ENCODE measurements at regions not wholly inside any gene's neighbourhood (a gene's known extent, or its start where the extent isn't known, plus 50 kb on each side); places are given as distances from the start of the nearest gene placed in this dataset.

DNA sequence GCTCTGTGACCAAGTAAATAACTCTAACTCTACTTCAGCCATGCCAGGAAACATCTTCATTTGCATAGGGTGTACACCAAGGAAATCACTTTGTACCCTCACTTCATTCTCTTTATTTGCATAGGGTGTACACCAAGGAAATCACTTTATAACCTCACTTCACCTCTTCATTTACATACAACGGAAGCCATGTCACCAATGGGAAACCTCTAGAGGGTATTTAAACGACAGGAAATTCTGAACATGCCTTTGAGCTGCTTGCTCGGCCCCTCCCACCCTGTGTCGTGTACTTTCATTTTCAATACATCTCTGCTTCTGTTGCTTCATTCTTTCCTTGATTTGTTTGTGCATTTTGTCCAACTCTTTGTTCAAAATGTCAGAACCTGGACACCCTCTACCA lies 848.1 kb upstream of the FRG1 start:
- ChIA-PET POLR2A (no interaction called here), CTCF (no interaction called here)
- 35% methylated on average over 4 of the region's 4 CpGs for WGBS (ENCODE audit: missing lambda C conversion rate)
- DNase-seq (ENCODE audit: low read depth in 1 of 2, low spot score in 1 of 2) (no peak), ATAC-seq (no peak), FAIRE-seq (no peak)
- Histone ChIP-seq H3K4me1 (no peaks in the 10 kb centered on the region), H3K4me2 (peak overlapping the region; percentile 47; the same call in 2 of the 3 replicates), H3K9me3 (no peaks in the 10 kb centered on the region), H3K4me3 (no peak overlapping the region), H3K27ac (no peak overlapping the region)
- TF ChIP-seq ZSCAN20 (CRISPR knock-in tag; IDR thresholded peaks at IDR 0.05) (no peak), TP53 (CRISPR knock-in tag; IDR thresholded peaks at IDR 0.05) (no peak), PBX3 (IDR thresholded peaks at IDR 0.05) (no peak)

DNA sequence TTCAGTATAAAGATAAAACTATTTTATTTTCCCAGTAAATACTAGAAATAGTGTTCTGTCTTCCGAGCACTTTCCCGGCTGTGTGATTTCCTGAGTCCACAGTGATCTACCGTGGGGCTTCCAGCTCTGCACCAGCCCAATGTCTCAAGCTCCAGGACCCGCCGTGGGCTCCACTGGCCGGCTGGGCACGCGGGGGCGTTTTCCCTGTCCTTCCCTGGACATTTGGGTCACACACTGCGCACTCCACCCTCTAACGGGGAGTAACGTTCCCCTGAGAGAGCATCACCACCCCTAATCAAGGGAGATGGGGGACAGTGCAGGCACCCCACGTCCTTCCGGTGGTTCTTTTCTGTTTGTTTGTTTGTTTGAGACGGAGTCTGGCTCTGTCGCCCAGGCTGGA lies 844.6 kb upstream of the FRG1 start:
- Histone ChIP-seq H3K27ac (no peak overlapping the region), H3K4me2 (no peak overlapping the region), H3K4me3 (no peak overlapping the region), H3K4me1 (no peaks in the 10 kb centered on the region), H3K9me3 (no peaks in the 10 kb centered on the region)
- no peak for FAIRE-seq
- POLR2A ChIA-PET: no interaction called here
- no peak for DNase-seq (ENCODE audit: low read depth in 1 of 2, low spot score in 1 of 2)
- no peak for TF ChIP-seq SREBF2 (IDR thresholded peaks at IDR 0.05)
- TF ChIP-seq MAX (IDR thresholded peaks at IDR 0.05): no peak
- no peak for TF ChIP-seq NFE2L2 (conservative IDR thresholded peaks at IDR 0.05; ENCODE audit: low read length)
- no peak for TF ChIP-seq RFX5 (IDR thresholded peaks at IDR 0.05)
- no peak for TF ChIP-seq TP53 (CRISPR knock-in tag; IDR thresholded peaks at IDR 0.05)
- no peak for TF ChIP-seq HOXA7 (CRISPR knock-in tag; IDR thresholded peaks at IDR 0.05)
- ATAC-seq: no peak
- 94% methylated on average over 16 of the region's 16 CpGs for WGBS (ENCODE audit: missing lambda C conversion rate)
- CTCF ChIA-PET: no interaction called here

DNA sequence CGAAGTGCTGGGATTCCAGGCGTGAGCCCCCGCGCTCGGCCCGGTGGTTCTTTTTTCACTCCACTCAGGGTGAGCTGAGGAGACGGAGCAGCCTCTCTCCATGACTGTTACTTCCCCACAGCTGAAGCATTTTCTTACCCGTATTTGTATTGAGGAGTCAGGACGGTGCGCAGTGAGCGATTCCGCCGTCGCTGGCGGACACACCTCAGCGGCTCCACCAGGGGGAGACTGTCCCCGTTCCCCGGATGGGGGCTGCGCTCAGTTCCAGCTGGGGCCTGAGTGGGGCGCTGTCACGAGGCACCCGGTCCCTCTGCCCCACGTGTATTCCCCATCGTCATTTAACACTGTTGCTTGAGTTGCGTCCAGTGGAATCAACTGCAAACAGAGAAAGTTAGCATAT lies 844.0 kb upstream of the FRG1 start:
- DNase-seq (ENCODE audit: low read depth in 1 of 2, low spot score in 1 of 2): peak in 1 of 2 experiments; percentile 3
- no peak for ATAC-seq
- Histone ChIP-seq H3K9me3 (no peaks in the 10 kb centered on the region), H3K4me3 (no peak overlapping the region), H3K4me2 (no peak overlapping the region), H3K4me1 (no peaks in the 10 kb centered on the region), H3K27ac (no peak overlapping the region)
- FAIRE-seq: no peak
- 91% methylated on average over 17 of the region's 25 CpGs for WGBS (ENCODE audit: missing lambda C conversion rate)
- ChIA-PET CTCF (no interaction called here), POLR2A (no interaction called here)
- no peak for TF ChIP-seq RFX5 (IDR thresholded peaks at IDR 0.05)
- TF ChIP-seq FOXS1 (CRISPR knock-in tag; IDR thresholded peaks at IDR 0.05): no peak
- no peak for TF ChIP-seq MAX (IDR thresholded peaks at IDR 0.05)
- no peak for TF ChIP-seq JUNB (IDR thresholded peaks at IDR 0.05)
- TF ChIP-seq MYC (IDR thresholded peaks at IDR 0.05; ENCODE audit: borderline replicate concordance, low read length): no peak
- TF ChIP-seq JUN (IDR thresholded peaks at IDR 0.05): no peak
- TF ChIP-seq SREBF2 (IDR thresholded peaks at IDR 0.05): no peak
- no peak for TF ChIP-seq PHF8 (IDR thresholded peaks at IDR 0.05; ENCODE audit: borderline replicate concordance, low read depth)
- TF ChIP-seq, protein P1, sequence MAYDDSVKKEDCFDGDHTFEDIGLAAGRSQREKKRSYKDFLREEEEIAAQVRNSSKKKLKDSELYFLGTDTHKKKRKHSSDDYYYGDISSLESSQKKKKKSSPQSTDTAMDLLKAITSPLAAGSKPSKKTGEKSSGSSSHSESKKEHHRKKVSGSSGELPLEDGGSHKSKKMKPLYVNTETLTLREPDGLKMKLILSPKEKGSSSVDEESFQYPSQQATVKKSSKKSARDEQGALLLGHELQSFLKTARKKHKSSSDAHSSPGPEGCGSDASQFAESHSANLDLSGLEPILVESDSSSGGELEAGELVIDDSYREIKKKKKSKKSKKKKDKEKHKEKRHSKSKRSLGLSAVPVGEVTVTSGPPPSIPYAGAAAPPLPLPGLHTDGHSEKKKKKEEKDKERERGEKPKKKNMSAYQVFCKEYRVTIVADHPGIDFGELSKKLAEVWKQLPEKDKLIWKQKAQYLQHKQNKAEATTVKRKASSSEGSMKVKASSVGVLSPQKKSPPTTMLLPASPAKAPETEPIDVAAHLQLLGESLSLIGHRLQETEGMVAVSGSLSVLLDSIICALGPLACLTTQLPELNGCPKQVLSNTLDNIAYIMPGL (CRISPR knock-in tag; IDR thresholded peaks at IDR 0.05; ENCODE audit: borderline replicate concordance): no peak
- TF ChIP-seq USF2 (IDR thresholded peaks at IDR 0.05): no peak
- no peak for TF ChIP-seq HOXB5 (CRISPR knock-in tag; IDR thresholded peaks at IDR 0.05)

All from A549 (cell line).